ENCODE measurements at regions not wholly inside any gene's neighbourhood (a gene's known extent, or its start where the extent isn't known, plus 50 kb on each side); places are given as distances from the start of the nearest gene placed in this dataset.
"Not testable (repeated sequence)": the region's sequence is repeated elsewhere in the genome, so short reads cannot be mapped to it uniquely, and the experiment has no call there.

GRCh38 chr7:96562458-96562857 lies 147.2 kb downstream of the SEM1 start:
- no peak for DNase-seq (ENCODE audit: low read depth in 2 of 3, low spot score in 1 of 3)

DNA sequence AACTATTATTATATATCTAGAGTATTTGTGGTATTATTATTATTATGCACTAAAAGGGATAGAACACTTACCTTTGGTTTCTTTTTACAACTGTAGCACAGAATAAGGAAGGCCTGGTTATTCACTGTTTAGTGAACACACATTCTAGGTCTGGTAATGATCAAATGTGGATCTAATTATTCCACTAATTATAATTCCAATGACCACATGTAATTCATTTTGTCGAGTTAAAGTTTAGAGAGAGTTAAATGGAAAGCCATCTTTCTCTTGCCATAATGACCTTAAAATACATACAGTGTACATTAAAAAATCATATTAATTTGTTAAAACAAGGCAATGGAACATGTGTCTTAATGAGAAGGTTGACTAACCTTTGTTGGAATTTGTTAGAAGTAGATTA lies 147.8 kb downstream of the SEM1 start:
- DNase-seq (ENCODE audit: low read depth in 2 of 3, low spot score in 1 of 3): no peak

GRCh38 chr7:96558530-96558929 lies 151.1 kb downstream of the SEM1 start:
- DNase-seq (ENCODE audit: low read depth in 2 of 3, low spot score in 1 of 3): no peak

- no peak for DNase-seq (ENCODE audit: low read depth in 2 of 3, low spot score in 1 of 3)
Measured at GRCh38 chr7:96558093-96558492, 151.6 kb downstream of the SEM1 start.

GRCh38 chr7:96557598-96557997 lies 152.0 kb downstream of the SEM1 start:
- not testable (repeated sequence) for DNase-seq (ENCODE audit: low read depth in 2 of 3, low spot score in 1 of 3)

DNA sequence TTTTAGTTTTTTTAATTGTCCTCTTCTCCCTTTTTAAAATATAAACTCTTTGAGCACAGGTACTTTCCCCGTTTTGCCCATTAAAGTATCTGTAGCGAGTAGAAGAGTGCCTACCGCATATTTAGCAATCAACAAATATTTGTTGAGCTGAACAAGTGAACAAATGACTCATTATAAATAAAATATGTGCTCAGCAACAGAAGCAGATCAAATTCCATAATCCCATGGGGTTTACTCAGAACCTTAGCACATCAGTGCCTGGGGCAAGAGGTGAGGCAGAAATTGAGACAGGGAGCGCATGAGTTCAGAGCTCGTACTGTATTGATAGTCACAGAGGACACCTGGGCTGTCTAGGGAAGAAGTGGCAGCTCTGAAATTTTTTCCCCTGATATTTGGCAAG lies 161.0 kb downstream of the SEM1 start:
- DNase-seq (ENCODE audit: low read depth in 2 of 3, low spot score in 1 of 3): no peak

GRCh38 chr7:96547371-96547811 lies 162.3 kb downstream of the SEM1 start:
- no peak for DNase-seq (ENCODE audit: low read depth in 2 of 3, low spot score in 1 of 3)

DNA sequence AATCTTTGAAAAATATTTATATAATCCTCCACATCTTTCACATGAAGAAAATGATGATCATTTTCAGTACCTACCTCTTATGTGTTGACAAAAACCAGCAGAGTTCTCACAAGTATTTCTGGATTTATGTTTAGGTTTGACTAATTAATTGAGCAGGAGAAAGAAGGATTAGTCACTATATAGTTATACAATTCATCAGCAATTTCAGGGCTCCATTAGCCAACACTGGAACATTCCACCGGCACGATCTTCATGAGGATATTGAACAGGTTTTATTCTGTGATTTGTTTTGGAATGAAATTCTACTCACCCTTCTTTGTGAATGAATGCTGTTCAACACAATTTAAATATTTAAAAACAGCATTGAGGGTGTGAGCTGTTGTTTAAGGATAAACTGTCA lies 163.2 kb downstream of the SEM1 start:
- DNase-seq (ENCODE audit: low read depth in 2 of 3, low spot score in 1 of 3): no peak

DNA sequence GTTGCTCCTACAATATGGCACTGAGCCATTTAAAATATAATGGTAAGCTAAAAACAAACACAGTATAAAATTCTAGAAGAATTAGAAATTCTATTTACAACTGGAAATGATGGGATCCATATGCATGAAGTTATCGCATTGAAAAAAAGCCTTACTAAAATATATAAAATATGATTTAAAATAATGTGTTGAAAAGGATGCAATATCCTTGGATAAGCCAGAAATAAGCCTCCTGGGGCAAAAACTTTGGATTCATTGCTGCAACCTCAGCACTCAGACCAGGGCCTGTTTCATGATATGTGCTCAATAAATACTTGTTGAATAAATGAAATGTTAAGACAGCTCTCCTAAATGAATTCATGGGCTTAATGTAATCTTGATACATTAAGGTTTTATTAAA lies 170.2 kb downstream of the SEM1 start:
- DNase-seq (ENCODE audit: low read depth in 2 of 3, low spot score in 1 of 3): no peak

- no peak for DNase-seq (ENCODE audit: low read depth in 2 of 3, low spot score in 1 of 3)
Measured at GRCh38 chr7:96538632-96539031, 171.0 kb downstream of the SEM1 start.

GRCh38 chr7:96534221-96534620 lies 175.4 kb downstream of the SEM1 start:
- DNase-seq (ENCODE audit: low read depth in 2 of 3, low spot score in 1 of 3): no peak

DNA sequence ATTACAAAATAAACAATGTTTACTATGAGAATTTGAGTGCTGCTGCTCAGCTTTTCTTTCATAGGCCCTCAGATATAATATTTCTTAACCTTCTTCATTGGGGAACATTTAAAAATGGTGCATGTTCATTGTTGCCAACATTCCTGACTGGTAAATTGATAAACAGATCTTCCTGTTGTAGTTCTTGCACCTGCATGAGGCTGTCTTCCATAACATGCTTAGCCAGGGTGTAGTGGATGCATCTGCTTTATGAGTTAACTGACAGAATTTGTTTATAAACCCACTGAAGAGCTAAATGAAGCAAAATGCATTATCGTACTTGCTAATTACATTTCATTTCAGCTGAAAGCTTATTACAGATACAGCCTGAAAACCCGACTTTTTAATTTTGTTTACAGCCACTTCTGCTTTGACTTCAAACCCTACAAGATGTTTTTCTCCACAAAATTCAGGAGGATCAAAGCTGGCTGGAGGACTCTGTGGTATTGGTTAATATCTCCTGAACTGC lies 177.2 kb downstream of the SEM1 start:
- DNase-seq (ENCODE audit: low read depth in 2 of 3, low spot score in 1 of 3): no peak

- DNase-seq (ENCODE audit: low read depth in 2 of 3, low spot score in 1 of 3): no peak
Measured at GRCh38 chr7:96531331-96531730, 178.3 kb downstream of the SEM1 start.

DNA sequence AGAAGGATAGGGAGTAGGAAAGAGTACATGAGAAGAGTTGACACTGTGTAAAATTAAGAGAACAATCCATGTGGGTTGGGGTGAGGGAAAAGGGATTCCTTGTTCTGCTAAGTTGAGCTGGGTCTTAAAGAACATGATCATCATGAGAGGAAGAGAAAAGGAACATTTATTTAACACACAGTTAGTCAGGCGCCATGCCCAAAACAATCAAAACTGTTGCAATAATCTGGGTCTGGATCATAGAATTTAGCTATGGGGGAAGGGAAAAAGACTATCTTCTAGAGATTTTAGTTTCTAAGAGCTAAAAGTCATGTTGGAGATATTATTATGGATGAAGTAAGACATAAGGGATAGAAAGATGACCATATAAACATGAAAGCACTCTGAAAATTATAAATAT lies 178.9 kb downstream of the SEM1 start:
- no peak for DNase-seq (ENCODE audit: low read depth in 2 of 3, low spot score in 1 of 3)

GRCh38 chr7:96527133-96527827 lies 182.4 kb downstream of the SEM1 start:
- DNase-seq (ENCODE audit: low read depth in 2 of 3, low spot score in 1 of 3): no peak

- DNase-seq (ENCODE audit: low read depth in 2 of 3, low spot score in 1 of 3): no peak
Measured at GRCh38 chr7:96526496-96526895, 183.2 kb downstream of the SEM1 start.

GRCh38 chr7:96521068-96521894 lies 188.4 kb downstream of the SEM1 start:
- no peak for DNase-seq (ENCODE audit: low read depth in 2 of 3, low spot score in 1 of 3)

DNA sequence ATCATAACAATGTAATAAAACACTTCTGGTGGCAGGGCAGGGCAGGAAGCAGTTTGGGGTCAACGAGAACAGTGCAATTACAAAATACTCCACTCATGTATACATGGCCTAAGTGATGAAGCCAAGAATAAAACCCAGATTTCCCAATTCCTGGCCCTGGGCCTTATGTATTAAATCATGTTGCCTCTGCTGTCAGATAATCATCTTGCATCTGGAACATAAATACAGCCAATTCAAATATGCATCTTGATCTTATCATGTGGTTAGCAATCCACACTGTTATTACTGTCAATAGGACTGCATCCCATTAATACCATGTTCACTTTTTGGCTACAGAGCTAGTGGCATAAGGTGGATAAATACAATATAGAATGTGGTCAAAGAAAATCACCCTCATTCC lies 186.5 kb upstream of the SLC25A13 start:
- no peak for DNase-seq (ENCODE audit: low read depth in 2 of 3, low spot score in 1 of 3)

DNA sequence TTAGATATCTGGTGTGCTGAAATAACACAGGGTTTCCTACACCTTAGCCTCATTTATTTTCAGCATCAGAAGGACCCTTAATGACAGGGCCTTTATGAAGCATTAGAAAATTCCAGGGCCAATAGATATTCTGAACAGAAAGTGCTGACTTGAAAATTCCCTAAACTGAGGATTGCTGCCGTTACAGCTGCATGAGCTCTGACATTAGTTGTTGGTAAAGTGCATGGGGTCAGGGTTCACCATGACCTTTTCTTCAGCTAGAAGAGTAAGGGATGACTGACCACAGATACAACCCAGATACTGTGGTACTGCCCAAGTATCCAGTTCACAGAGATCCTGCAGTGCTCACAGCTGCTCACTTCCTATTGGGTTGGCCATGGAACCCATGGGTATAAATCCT lies 181.7 kb upstream of the SLC25A13 start:
- no peak for DNase-seq (ENCODE audit: low read depth in 2 of 3, low spot score in 1 of 3)

DNA sequence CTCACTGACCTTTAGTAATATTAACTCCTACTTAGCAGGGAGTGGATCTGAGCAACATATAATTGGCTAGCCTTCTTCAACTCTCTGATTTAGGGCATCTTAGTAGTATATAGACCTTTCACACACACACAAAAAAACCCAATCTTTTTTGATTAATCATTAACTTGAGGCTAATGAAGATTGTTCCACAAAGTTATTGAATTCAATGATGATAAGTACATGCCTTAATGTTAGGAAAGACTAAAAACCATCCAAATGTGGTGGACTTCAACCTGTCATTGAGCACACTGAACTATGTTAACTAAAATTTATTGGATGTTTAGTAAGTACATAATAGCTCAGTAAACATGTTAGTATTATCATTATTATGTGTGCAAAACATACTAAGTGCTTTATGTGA lies 179.4 kb upstream of the SLC25A13 start:
- DNase-seq (ENCODE audit: low read depth in 2 of 3, low spot score in 1 of 3): no peak

DNA sequence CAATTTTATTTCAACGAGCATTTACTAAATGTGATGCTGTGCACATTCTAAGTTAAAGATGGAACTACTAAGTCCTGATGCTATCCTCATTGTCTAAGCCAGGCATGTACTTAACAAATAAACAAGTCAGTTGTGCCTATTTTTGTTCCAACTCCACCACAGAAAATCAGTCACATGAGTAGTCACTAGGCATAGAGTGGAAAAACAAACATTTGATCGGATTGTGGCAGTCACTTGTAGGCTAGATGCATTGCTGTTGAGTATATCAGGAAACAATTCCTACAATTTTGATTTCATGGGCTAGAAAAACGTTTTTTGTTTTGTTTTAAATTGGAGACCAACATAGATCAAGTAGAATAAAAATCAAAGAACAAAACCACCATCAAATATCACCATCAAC lies 177.6 kb upstream of the SLC25A13 start:
- no peak for DNase-seq (ENCODE audit: low read depth in 2 of 3, low spot score in 1 of 3)

DNA sequence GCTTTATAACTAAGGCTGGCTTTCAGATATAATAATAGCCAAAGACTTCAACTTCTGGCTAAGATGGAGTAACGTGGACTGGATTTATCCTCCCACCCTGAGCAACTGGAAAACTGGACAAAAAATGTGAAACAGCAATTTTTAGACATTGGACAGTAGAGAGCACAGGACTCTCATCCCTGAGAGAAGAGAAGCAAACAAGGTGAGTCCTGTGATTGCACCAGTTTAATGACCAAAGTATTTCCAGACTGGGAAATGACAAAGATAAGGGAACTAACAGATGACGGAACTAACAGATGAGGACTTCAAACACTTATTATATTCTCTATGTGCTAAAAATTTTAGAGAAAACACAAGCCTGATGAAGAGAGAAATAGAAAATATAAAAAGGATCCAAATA lies 175.7 kb upstream of the SLC25A13 start:
- no peak for DNase-seq (ENCODE audit: low read depth in 2 of 3, low spot score in 1 of 3)
